Stimulated activated CD8-positive, alpha-beta memory T cell treated with anti-CD3 and anti-CD28 coated beads, Interleukin-15, amount 100 ng/mL, for 24 hours (primary cell): ENCODE measurements at regions not wholly inside any gene's neighbourhood (a gene's known extent, or its start where the extent isn't known, plus 50 kb on each side); places are given as distances from the start of the nearest gene placed in this dataset.
"Not testable (repeated sequence)": the region's sequence is repeated elsewhere in the genome, so short reads cannot be mapped to it uniquely, and the experiment has no call there.

Experiments
- DNase-seq: peaks from one replicate; pipeline ENCODE4 v3.0.0-alpha.2; 2020; ENCODE audit warnings: low read depth

- no peak for DNase-seq
These were observed 105.4 kb downstream of the TTC8 start for GRCh38 chr14:88929656-88930436.

GRCh38 chr14:88931321-88932110 lies 107.1 kb downstream of the TTC8 start:
- no peak for DNase-seq

DNA sequence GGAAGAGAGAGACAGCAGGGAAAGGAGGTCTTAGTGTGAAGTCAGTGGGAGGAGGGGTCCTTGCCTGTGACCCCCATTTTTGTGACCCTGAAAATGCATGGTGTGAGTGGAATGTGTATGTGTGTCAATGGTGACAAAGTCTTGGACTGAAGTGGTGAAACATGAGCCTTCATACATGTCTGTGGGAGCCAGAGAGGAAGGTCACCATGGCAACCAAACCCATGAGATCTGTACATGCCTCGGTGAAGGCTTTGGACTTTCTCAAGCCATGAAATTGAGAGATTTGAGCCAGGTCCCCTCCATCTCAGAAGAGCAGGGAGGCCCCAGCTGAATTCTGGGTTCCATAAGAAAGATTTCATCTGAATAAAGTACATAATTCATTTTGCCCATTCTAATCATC lies 108.7 kb downstream of the TTC8 start:
- DNase-seq: no peak

DNA sequence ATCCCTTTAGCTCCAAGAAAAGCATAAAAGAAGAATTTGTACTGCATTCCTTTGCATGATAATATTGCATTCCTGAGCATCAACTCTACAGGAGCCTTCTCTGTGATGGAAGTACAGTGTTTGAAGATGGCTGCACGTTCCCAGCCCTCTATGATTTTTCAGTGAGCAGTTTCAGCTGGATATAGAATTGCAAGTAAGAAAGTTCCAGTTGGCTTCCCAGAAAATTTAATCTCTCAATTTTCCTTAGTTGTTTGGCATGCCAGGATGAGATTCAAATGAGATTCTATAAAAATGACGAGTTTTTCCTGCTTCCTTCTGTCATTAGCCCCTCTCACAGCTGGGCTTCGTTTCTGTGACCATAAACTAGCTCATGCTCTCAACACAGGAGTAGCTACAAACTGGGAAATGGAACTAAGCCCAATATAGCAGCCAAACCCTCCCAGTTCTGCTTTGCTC lies 109.9 kb downstream of the TTC8 start:
- DNase-seq: no peak

DNA sequence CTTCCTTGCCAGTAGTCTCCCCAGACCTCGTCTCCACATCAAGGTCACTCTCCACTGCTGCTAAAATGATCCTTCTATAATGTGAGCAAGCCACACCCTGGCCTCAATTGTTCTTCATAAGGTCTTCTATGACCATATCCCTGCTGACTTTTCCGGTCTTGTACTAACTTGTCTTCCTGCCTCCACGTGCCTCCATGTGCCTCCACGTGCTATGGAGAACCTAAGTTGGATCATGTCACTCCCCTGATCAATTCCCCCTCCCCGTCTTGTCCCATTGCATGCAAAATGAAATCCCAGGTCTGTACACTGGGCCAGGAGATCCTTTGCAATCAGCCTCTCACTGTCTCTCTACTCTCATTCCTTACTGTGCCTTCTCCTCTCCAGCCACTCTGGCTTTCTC lies 110.6 kb downstream of the TTC8 start:
- no peak for DNase-seq

DNA sequence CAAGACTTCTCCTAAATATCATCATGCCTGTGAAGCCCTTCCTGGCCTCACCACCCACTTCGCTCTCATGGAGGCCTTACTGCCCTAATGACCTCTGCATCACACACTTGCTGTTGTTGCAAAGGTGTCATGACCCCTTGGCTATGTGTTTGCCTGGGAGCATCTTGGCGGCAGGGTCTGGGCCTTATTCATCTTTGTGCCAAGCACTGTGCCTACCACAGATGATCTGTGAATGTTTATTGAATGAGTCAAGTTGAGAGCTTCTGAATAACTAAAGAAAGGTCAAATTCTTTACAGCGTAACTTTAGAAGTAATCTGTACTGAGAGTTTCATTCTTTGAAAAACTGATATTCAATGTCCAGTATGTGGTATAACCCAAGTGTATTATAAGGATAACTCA lies 113.3 kb downstream of the TTC8 start:
- no peak for DNase-seq

- DNase-seq: no peak
These were observed 116.2 kb downstream of the TTC8 start for GRCh38 chr14:88940671-88941070.

- no peak for DNase-seq
These were observed 117.0 kb downstream of the TTC8 start for GRCh38 chr14:88941414-88941813.

- no peak for DNase-seq
These were observed 123.5 kb downstream of the TTC8 start for GRCh38 chr14:88947646-88948598.

DNA sequence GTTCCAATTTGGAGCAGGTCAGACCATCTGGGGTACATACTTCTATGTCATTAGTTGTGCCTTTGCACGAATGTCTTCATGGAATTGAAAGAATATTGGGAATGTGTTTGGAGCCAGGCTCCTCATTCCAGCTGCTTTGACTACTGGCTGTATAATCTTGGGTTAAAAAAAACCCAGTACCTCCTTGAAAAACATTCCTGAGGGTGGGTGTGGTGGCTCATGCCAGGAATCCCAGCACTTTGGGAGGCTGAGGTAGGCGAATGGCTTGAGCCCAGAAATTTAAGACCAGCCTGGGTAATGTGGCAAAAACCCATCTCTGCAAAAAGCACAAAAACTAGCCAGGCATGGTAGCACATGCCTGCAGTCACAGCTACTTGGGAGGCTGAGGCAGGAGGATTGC lies 125.6 kb downstream of the TTC8 start:
- no peak for DNase-seq

DNA sequence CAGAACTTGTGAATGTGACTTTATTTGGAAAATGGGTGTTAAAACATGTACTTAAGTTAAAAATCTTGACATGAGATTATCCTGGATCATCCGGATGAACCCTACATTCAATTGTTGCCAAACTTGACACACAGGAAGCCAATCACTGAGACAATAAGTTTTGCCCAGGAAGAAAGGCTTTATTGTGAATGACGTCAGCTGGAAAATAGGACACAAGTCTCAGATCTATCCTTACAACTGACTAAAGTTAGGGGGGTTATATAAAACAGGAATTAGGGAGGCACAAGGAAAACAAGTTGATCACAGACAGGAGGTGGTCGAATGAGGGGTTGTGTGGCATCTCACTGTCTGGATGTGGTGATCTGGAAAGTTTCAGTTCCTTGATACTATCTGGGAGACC lies 126.9 kb downstream of the TTC8 start:
- no peak for DNase-seq

DNA sequence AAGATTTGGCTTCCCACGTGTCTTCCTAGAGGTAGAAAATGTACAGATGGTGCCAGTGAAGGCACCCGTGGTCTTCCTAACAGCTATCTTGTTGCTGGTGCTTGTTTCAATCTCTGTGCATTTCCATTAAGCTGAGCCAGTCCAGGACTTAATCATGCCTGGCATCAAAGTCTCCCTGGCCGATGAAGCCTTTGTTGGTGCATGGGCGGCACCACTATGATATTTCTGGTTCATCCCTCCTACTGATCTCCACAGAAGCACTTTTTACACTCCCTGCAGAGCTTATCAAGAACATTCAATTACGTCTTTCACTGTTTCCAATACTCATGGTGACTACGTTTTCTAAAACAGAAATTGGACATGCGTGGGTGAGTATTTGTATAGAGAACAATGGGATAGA lies 128.4 kb downstream of the TTC8 start:
- no peak for DNase-seq

DNA sequence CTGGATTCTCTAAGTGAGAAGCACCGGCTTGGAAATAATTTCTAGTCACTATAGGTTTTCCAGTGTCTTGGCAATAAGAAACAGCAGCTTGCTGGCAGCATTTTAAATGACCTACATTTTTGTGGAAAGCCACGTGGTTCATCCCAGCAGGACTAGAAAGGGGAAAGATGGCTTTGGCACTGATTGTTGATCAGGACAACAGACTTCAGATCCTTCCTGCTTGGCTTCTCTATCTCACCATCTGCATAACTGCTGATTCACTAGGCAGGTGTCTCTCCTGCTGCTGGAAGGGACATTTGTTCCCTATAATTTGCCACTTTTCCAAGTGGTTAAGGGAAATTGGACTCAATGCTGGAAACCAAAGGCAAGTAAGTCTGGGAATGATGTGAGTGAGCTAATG lies 131.0 kb downstream of the TTC8 start:
- no peak for DNase-seq

GRCh38 chr14:88960496-88960895 lies 136.0 kb downstream of the TTC8 start:
- no peak for DNase-seq

GRCh38 chr14:88961214-88961613 lies 136.8 kb downstream of the TTC8 start:
- no peak for DNase-seq

- no peak for DNase-seq
These were observed 137.9 kb downstream of the TTC8 start for GRCh38 chr14:88962356-88962755.

DNA sequence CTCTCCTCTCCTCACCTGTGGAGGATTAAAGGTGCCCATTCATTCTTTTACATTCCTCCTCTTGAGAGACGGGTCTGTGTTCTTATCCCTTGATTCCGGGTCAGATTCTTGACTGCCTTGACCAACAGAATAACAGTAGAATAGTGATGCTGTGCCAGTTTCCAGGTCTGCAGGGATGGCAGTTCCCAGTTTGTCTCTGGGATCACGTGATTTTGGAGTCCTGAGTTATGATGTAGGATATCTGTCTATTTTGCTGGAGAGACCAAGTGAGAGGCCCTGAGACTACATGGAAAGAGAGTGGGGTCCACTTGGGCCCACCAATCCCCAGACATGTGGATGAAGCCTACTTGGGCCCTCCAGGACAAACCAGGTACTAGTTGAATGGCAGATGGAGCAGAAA lies 142.8 kb downstream of the TTC8 start:
- DNase-seq: no peak

GRCh38 chr14:88975043-88975830 lies 150.8 kb downstream of the TTC8 start:
- no peak for DNase-seq

DNA sequence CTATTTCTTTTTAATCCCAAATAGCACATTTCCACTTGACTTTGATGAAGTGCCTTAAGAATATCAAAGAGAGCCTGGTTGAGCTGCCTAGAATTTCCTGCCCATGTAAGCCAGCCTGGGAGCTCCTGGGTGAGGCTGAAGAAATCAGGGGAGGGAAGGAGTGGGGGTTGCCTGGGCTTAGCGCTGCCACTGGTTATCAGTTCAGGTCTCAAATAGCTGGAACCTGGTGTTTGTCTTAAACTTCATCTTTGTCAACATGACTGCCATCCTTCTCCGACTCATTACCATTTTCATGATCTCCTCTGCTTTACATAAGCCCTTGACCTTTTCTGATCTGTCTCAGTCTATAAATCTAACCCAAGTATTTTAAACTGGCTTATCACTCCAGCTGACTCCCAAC lies 151.5 kb downstream of the TTC8 start:
- no peak for DNase-seq

DNA sequence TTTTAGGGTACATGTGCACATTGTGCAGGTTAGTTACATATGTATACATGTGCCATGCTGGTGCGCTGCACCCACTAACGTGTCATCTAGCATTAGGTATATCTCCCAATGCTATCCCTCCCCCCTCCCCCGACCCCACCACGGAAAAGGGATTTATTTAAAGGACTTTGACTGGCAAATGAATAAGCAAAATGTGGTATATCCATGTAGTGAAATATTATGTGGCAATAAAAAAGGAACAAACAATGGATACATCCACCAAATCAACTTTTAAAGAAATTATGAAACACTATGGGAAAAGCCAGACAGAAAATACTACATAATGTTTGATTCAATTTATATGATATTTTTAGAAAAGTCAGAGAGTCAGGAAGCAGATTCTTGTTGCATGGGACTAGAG lies 156.5 kb downstream of the TTC8 start:
- DNase-seq: not testable (repeated sequence)

DNA sequence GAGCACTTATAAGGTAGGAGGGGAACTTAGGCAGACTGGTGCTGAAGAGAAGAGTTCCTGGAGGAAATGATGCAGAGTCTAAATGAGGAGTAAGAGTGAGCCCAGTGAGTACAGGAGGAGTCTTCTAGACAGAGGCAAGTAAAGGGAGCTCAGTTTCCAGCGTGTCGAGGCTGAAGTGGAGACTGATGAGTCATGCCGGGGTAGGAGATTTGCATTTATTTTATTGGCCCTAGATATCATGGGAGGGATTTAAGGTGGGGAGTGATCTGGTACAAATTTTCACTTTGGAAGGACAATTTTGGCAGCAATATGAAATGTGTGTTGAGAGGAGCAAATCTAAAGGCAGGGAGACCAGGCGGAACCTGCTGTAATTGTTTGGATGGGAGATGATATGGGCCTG lies 157.5 kb downstream of the TTC8 start:
- DNase-seq: no peak

DNA sequence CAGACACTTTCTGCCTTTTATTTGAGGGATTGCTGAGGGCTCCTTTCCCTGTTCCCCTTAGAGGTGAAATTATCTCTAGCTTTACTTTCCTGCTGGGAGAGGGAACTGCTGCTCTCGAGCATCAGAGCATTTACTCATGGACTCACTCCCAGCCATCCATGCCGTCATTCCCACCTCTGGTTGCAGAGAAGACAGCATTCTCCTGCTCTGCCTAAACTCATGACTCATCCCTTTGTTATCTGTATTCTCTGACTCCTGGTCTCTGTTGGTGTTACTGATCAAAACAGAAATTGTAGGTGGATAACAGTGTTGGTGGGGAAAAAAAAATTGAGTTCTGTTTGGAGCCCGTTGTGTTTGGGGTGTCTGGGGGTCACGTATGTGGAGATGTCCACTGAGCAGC lies 159.3 kb downstream of the TTC8 start:
- no peak for DNase-seq
